SH-SY5Y (cell line): ENCODE measurements at regions not wholly inside any gene's neighbourhood (a gene's known extent, or its start where the extent isn't known, plus 50 kb on each side); places are given as distances from the start of the nearest gene placed in this dataset.

Experiments
- GATA2 ChIP-seq: IDR thresholded peaks from 2 replicates; pipeline ENCODE4 v1.6.1; 2011; ENCODE audit warnings: mild to moderate bottlenecking, low read depth, low read length
- GATA3 ChIP-seq: IDR thresholded peaks from 2 replicates; pipeline ENCODE4 v1.6.1; 2011; ENCODE audit warnings: low read depth, mild to moderate bottlenecking, low read length, moderate library complexity

DNA sequence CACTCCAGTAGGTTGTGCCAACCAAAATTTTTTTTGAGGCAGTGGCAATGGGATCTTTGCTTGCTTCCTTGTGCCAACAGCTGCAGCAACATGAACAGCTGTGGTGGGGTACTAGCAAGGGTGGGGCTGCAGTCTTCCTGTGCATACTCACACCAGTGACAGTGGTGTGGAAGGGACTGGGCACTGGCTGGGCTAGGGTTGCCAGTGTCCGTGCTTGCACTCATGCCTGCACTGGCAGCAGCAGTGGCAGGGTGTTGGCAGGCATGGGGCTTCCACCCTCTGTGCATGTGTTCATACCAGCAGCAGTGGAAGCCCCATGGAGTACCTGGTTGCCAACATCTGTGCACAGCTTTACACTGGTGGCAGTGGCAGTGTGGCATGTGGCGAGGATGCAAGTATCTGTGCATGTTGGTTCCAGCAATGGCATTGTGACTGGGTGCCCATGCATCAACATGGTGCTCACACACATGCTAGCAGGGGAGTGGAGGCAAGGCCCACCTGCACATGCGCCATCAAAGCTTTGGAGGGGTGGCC, 1312.6 kb downstream of the PCDH18 start:
- TF ChIP-seq GATA3 (no peak), GATA2 (no peak)
